ENCODE measurements at regions not wholly inside any gene's neighbourhood (a gene's known extent, or its start where the extent isn't known, plus 50 kb on each side); places are given as distances from the start of the nearest gene placed in this dataset.

GRCh38 chr21:15252431-15252830, 187.6 kb upstream of the NRIP1 start:
- Histone ChIP-seq H3K4me3 (no peak overlapping the region), H3K4me1 (no peaks in the 10 kb centered on the region)
- no peak overlapping the region for H3K4me3 Mint-ChIP-seq

DNA sequence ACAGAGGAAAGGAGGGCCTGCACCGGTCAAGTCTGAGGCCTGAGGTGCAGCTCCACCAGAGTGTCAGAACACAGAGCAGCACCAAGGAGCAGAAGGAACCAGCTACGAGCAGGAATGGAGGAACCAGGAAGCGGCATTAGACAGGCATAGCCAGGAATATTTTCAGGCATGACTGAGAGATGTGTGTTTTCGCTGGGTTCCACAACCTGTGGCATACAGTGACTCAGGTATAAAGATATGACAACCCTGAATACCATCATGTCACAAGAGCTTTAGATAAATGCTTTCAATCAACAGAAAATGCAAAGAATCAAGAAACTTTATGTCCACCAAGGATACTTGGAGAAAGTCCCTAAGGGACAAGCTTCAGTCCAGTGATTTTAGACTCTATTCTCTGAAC, 189.3 kb upstream of the NRIP1 start:
- Histone ChIP-seq H3K4me2 (no peak overlapping the region), H3K79me2 (ENCODE audit: low read depth) (no peaks in the 10 kb centered on the region), H3K9me3 (ENCODE audit: low read depth) (no peaks in the 10 kb centered on the region), H3K36me3 (no peaks in the 10 kb centered on the region), H3K27ac (no peak overlapping the region), H2AFZ (replicated peaks) (no peak overlapping the region), H3K27me3 (no peaks in the 10 kb centered on the region), H3K4me1 (no peaks in the 10 kb centered on the region), H3F3A (ENCODE audit: low read depth) (no peaks in the 10 kb centered on the region), H4K20me1 (ENCODE audit: low read depth) (no peaks in the 10 kb centered on the region), H3K9ac (no peak overlapping the region), H3K4me3 (no peak overlapping the region)
- Mint-ChIP-seq H3K27me3 (ENCODE audit: insufficient read depth, low read depth) (peaks cover 3% of the 10 kb centered on the region), H3K4me1 (no peaks in the 10 kb centered on the region), H3K27ac (no peak overlapping the region), H3K36me3 (no peaks in the 10 kb centered on the region), H3K4me3 (no peak overlapping the region), H3K9me3 (peaks cover 3% of the 10 kb centered on the region)
- no peak for DNase-seq (ENCODE audit: low spot score)
- no peak for TF ChIP-seq EZH2phosphoT487 (IDR thresholded peaks at IDR 0.05)
- TF ChIP-seq EZH2 (IDR thresholded peaks at IDR 0.05), result no peak

More at GRCh38 chr21:15252431-15252830, 187.6 kb upstream of the NRIP1 start:
- H3K36me3 Mint-ChIP-seq, result no peaks in the 10 kb centered on the region
- no peak overlapping the region for H3K27ac ChIP-seq
- H2AFZ ChIP-seq (replicated peaks), result no peak overlapping the region
- H3F3A ChIP-seq (ENCODE audit: low read depth), result no peaks in the 10 kb centered on the region
- no peak overlapping the region for H3K4me2 ChIP-seq
- peaks cover 8% of the 10 kb centered on the region for H3K9me3 Mint-ChIP-seq
- no peak overlapping the region for H3K9ac ChIP-seq
- no peaks in the 10 kb centered on the region for H3K36me3 ChIP-seq
- peaks cover 2% of the 10 kb centered on the region for H3K4me1 Mint-ChIP-seq
- H3K27ac Mint-ChIP-seq, result no peak overlapping the region
- no peaks in the 10 kb centered on the region for H3K27me3 Mint-ChIP-seq (ENCODE audit: insufficient read depth, low read depth)
- no peaks in the 10 kb centered on the region for H3K9me3 ChIP-seq (ENCODE audit: low read depth)
- H3K27me3 ChIP-seq, result no peaks in the 10 kb centered on the region
- TF ChIP-seq EZH2phosphoT487 (IDR thresholded peaks at IDR 0.05), result no peak
- no peak for TF ChIP-seq CTCF (IDR thresholded peaks at IDR 0.05)
- no peak for TF ChIP-seq EZH2 (IDR thresholded peaks at IDR 0.05)
- DNase-seq (ENCODE audit: low spot score), result no peak
- H3K79me2 ChIP-seq (ENCODE audit: low read depth), result no peaks in the 10 kb centered on the region
- no peaks in the 10 kb centered on the region for H4K20me1 ChIP-seq (ENCODE audit: low read depth)

GRCh38 chr21:15255261-15255660, 190.5 kb upstream of the NRIP1 start:
- no peaks in the 10 kb centered on the region for H3K27me3 ChIP-seq
- H3K79me2 ChIP-seq (ENCODE audit: low read depth), result no peaks in the 10 kb centered on the region
- H3K4me1 ChIP-seq, result no peaks in the 10 kb centered on the region
- no peak overlapping the region for H3K4me2 ChIP-seq
- H4K20me1 ChIP-seq (ENCODE audit: low read depth), result no peaks in the 10 kb centered on the region
- no peak for DNase-seq (ENCODE audit: low spot score)
- no peak overlapping the region for H3K4me3 Mint-ChIP-seq
- no peaks in the 10 kb centered on the region for H3F3A ChIP-seq (ENCODE audit: low read depth)
- no peak overlapping the region for H3K4me3 ChIP-seq
- no peaks in the 10 kb centered on the region for H3K4me1 Mint-ChIP-seq
- H3K27ac ChIP-seq, result no peak overlapping the region
- no peak overlapping the region for H3K27ac Mint-ChIP-seq
- no peaks in the 10 kb centered on the region for H3K9me3 ChIP-seq (ENCODE audit: low read depth)
- H3K36me3 ChIP-seq, result no peaks in the 10 kb centered on the region
- H3K36me3 Mint-ChIP-seq, result no peaks in the 10 kb centered on the region
- H3K27me3 Mint-ChIP-seq (ENCODE audit: insufficient read depth, low read depth), result peaks cover 5% of the 10 kb centered on the region
- peaks cover 3% of the 10 kb centered on the region for H3K9me3 Mint-ChIP-seq
- no peak for TF ChIP-seq EZH2phosphoT487 (IDR thresholded peaks at IDR 0.05)
- TF ChIP-seq EZH2 (IDR thresholded peaks at IDR 0.05), result no peak
- H3K9ac ChIP-seq, result no peak overlapping the region
- H2AFZ ChIP-seq (replicated peaks), result no peak overlapping the region

GRCh38 chr21:15255763-15256162, 191.0 kb upstream of the NRIP1 start:
- no peak overlapping the region for H3K4me2 ChIP-seq
- H3K4me1 ChIP-seq, result no peaks in the 10 kb centered on the region
- no peaks in the 10 kb centered on the region for H3K9me3 ChIP-seq (ENCODE audit: low read depth)
- Mint-ChIP-seq H3K27ac (no peak overlapping the region), H3K4me1 (no peaks in the 10 kb centered on the region), H3K9me3 (peaks cover 3% of the 10 kb centered on the region), H3K4me3 (no peak overlapping the region), H3K36me3 (no peaks in the 10 kb centered on the region), H3K27me3 (ENCODE audit: insufficient read depth, low read depth) (peaks cover 5% of the 10 kb centered on the region)
- H3K4me3 ChIP-seq, result no peak overlapping the region
- H3K27me3 ChIP-seq, result no peaks in the 10 kb centered on the region
- no peak overlapping the region for H3K9ac ChIP-seq
- DNase-seq (ENCODE audit: low spot score), result no peak
- H2AFZ ChIP-seq (replicated peaks), result peak overlapping the region; percentile 86
- no peaks in the 10 kb centered on the region for H3K79me2 ChIP-seq (ENCODE audit: low read depth)
- H4K20me1 ChIP-seq (ENCODE audit: low read depth), result no peaks in the 10 kb centered on the region
- no peak overlapping the region for H3K27ac ChIP-seq
- H3F3A ChIP-seq (ENCODE audit: low read depth), result no peaks in the 10 kb centered on the region
- no peaks in the 10 kb centered on the region for H3K36me3 ChIP-seq
- TF ChIP-seq EZH2 (IDR thresholded peaks at IDR 0.05) (no peak), EZH2phosphoT487 (IDR thresholded peaks at IDR 0.05) (no peak), CTCF (IDR thresholded peaks at IDR 0.05) (no peak)

Data from neural progenitor cell (in vitro differentiated cells).